Osteoblast (primary cell): ENCODE measurements at regions not wholly inside any gene's neighbourhood (a gene's known extent, or its start where the extent isn't known, plus 50 kb on each side); places are given as distances from the start of the nearest gene placed in this dataset.

Experiments used
- DNase-seq: peaks from one replicate; pipeline ENCODE4 v3.0.0; 2011; ENCODE audit warnings: low spot score, mixed read lengths; ENCODE audit not compliant: insufficient read length; ENCODE audit errors: missing footprints
- H2AFZ ChIP-seq: 2 replicates; pipeline ENCODE4 v1.6.0; 2011; ENCODE audit warnings: mild to moderate bottlenecking, low read length
- H3K27ac ChIP-seq: 2 replicates; pipeline ENCODE4 v1.5.1; 2011; ENCODE audit warnings: mild to moderate bottlenecking, low read depth, low read length, moderate library complexity
- H3K27me3 ChIP-seq: 2 replicates; pipeline ENCODE4 v1.6.0; 2012; ENCODE audit warnings: mild to moderate bottlenecking, control low read depth, inconsistent platforms, low read length, moderate library complexity; ENCODE audit not compliant: insufficient read depth
- H3K36me3 ChIP-seq: 2 replicates; pipeline ENCODE4 v1.5.1; 2011; ENCODE audit warnings: mild to moderate bottlenecking, low read length, control low read depth, moderate library complexity; ENCODE audit not compliant: insufficient read depth
- H3K4me1 ChIP-seq: 2 replicates; pipeline ENCODE4 v1.5.1; 2011; ENCODE audit warnings: mild to moderate bottlenecking, low read length, control low read depth, moderate library complexity; ENCODE audit not compliant: insufficient read depth
- H3K4me2 ChIP-seq: 2 replicates; pipeline ENCODE4 v1.6.0; 2011; ENCODE audit warnings: mild to moderate bottlenecking, low read length; ENCODE audit not compliant: insufficient read depth
- H3K4me3 ChIP-seq: fragments of 200-600 bp; sonication (generic); 3 replicates; pipeline ENCODE4 v1.5.1; 2012; ENCODE audit warnings: mild to moderate bottlenecking, low read length, inconsistent platforms; ENCODE audit not compliant: insufficient read depth
- H3K79me2 ChIP-seq: 2 replicates; pipeline ENCODE4 v1.6.0; 2012; ENCODE audit warnings: mild to moderate bottlenecking, low read length, control low read depth, inconsistent platforms; ENCODE audit not compliant: insufficient read depth
- H3K9me3 ChIP-seq: 2 replicates; pipeline ENCODE4 v1.5.1; 2011; ENCODE audit warnings: low read depth, low read length, control low read depth
- H4K20me1 ChIP-seq: 2 replicates; pipeline ENCODE4 v1.6.0; 2012; ENCODE audit warnings: mild to moderate bottlenecking, low read length, control low read depth; ENCODE audit not compliant: insufficient read depth
- TF ChIP-seq, protein P1 (sequence below): IDR thresholded peaks from 2 replicates; pipeline ENCODE4 v1.5.1; 2011; ENCODE audit warnings: mild to moderate bottlenecking, low read depth, low read length, moderate library complexity; ENCODE audit errors: extremely low read depth

DNA sequence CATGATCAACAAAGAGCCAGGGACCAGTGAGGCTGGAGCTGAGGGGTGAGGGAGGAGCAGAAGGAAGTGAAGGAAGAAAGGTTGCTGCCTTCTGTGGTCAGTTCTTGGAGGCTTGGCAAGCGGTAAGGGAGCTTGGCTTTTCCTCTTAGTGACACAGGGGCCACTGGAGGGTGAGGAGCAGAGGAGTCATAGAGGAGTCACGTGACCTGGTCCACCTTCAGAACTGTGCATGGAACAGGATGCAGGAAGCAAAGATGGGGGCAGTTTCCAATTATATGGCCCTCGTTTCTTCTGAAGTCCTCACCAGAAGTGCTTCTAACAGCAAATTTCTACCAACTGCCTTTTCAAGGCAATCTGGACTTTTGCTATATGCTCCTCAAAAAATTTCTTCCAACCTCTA is 326.9 kb upstream of the SMIM21 start:
- TF ChIP-seq, protein P1, sequence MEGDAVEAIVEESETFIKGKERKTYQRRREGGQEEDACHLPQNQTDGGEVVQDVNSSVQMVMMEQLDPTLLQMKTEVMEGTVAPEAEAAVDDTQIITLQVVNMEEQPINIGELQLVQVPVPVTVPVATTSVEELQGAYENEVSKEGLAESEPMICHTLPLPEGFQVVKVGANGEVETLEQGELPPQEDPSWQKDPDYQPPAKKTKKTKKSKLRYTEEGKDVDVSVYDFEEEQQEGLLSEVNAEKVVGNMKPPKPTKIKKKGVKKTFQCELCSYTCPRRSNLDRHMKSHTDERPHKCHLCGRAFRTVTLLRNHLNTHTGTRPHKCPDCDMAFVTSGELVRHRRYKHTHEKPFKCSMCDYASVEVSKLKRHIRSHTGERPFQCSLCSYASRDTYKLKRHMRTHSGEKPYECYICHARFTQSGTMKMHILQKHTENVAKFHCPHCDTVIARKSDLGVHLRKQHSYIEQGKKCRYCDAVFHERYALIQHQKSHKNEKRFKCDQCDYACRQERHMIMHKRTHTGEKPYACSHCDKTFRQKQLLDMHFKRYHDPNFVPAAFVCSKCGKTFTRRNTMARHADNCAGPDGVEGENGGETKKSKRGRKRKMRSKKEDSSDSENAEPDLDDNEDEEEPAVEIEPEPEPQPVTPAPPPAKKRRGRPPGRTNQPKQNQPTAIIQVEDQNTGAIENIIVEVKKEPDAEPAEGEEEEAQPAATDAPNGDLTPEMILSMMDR: no peak
- DNase-seq: no peak
- H3K9me3 ChIP-seq: no peaks in the 10 kb centered on the region
- H3K4me1 ChIP-seq: no peaks in the 10 kb centered on the region
- H3K79me2 ChIP-seq: no peaks in the 10 kb centered on the region
- H3K4me2 ChIP-seq: no peak overlapping the region
- H2AFZ ChIP-seq: no peak overlapping the region
- no peaks in the 10 kb centered on the region for H4K20me1 ChIP-seq
- no peak overlapping the region for H3K27ac ChIP-seq
- H3K27me3 ChIP-seq: no peaks in the 10 kb centered on the region
- no peak overlapping the region for H3K4me3 ChIP-seq
- H3K36me3 ChIP-seq: no peaks in the 10 kb centered on the region

DNA sequence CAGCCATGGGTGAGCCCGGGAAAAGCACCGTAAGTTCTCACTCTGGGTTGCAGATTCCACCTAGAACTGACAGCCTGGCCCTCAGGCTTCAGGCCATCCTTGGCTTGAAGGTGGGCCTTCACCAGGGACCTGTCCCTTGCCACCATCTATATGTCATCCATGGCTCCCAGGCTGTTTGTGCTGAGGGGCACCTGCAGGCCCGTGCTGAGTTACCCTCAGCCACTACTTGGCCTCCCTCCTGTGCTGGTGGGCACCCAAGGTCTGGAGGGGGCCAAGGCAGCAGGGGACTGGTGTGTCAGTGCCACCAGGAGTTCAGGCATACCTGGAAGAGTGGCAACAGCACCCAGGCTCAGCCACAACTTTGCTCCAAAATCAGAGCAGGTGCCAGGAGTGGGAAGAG is 326.2 kb upstream of the SMIM21 start:
- Histone ChIP-seq H3K4me2 (no peak overlapping the region), H3K27ac (no peak overlapping the region), H3K4me1 (no peaks in the 10 kb centered on the region), H3K9me3 (no peaks in the 10 kb centered on the region), H4K20me1 (no peaks in the 10 kb centered on the region), H3K27me3 (no peaks in the 10 kb centered on the region), H3K4me3 (no peak overlapping the region), H2AFZ (no peak overlapping the region), H3K79me2 (no peaks in the 10 kb centered on the region), H3K36me3 (no peaks in the 10 kb centered on the region)
- no peak for DNase-seq
- TF ChIP-seq, protein P1: no peak

DNA sequence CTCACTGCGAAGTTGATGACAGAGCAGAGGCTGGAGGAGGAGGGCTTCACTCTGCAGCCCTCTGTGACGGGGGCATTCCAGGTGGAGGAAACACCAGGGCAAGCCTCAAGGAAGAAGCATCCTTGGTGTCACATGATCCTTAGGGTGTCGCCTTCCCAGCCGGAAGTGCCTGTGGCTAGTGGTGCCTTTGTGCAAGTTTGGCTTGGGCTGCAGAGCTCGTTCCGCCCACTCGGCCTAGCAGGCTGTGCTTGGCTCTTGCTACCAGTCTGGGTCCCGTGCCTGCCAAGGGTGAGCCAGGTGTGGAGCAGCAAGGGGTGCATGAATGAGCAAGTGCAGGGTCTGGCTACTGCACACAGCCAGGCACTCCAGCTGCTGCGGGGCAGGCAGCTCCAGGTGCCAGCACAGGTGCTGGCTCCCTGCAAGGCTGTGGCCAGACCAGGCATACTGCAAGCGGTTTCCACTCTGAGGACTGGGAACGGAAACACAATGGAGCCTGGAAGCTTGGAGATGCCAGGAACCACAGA is 325.3 kb upstream of the SMIM21 start:
- H3K79me2 ChIP-seq: no peaks in the 10 kb centered on the region
- no peaks in the 10 kb centered on the region for H4K20me1 ChIP-seq
- H3K36me3 ChIP-seq: no peaks in the 10 kb centered on the region
- peak; percentile 46 for DNase-seq
- H3K27me3 ChIP-seq: no peaks in the 10 kb centered on the region
- no peaks in the 10 kb centered on the region for H3K9me3 ChIP-seq
- no peak overlapping the region for H3K4me3 ChIP-seq
- H3K27ac ChIP-seq: no peak overlapping the region
- no peak overlapping the region for H3K4me2 ChIP-seq
- H2AFZ ChIP-seq: no peak overlapping the region
- TF ChIP-seq, protein P1: no peak
- H3K4me1 ChIP-seq: no peaks in the 10 kb centered on the region

DNA sequence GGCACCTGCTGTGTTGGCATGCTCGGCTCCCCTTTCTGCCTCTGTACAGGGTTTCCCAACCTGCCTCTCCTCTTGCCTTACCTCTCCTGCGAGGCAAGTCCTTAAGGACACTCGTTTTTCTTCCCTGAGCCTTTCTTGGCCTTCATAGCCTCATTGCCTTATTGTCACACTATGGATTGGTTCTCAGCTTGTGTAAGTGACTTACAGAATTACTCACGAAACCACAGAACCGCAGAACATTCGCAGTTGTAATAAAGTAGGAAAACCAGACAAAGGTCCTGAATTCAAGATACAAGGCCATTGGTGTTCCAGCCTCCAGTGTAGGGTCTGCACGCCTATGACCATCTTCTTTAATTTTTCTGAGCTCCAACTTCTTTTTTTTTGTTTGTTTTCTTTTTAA is 317.6 kb upstream of the SMIM21 start:
- H3K4me3 ChIP-seq: no peak overlapping the region
- no peaks in the 10 kb centered on the region for H3K27me3 ChIP-seq
- H3K27ac ChIP-seq: no peak overlapping the region
- H3K36me3 ChIP-seq: no peaks in the 10 kb centered on the region
- DNase-seq: no peak
- no peaks in the 10 kb centered on the region for H4K20me1 ChIP-seq
- no peaks in the 10 kb centered on the region for H3K9me3 ChIP-seq
- no peak overlapping the region for H3K4me2 ChIP-seq
- no peak overlapping the region for H2AFZ ChIP-seq
- TF ChIP-seq, protein P1: no peak
- H3K4me1 ChIP-seq: no peaks in the 10 kb centered on the region
- H3K79me2 ChIP-seq: no peaks in the 10 kb centered on the region
